SK-N-SH (cell line): ENCODE measurements at regions not wholly inside any gene's neighbourhood (a gene's known extent, or its start where the extent isn't known, plus 50 kb on each side); places are given as distances from the start of the nearest gene placed in this dataset.

Experiments used
- CTCF ChIA-PET: fragments of 300-600, 350-600 bp; formaldehyde crosslinking; extraction: SDS; loops from one replicate; lab custom pipeline; 2021; lab: Yijun Ruan, JAX
- POLR2A ChIA-PET: fragments of 350-600 bp; sonication (Branson Sonifier 250); formaldehyde crosslinking; extraction: SDS; loops from one replicate; lab custom pipeline; 2020; ENCODE audit warnings: antibody characterized with exemption, inconsistent platforms; lab: Yijun Ruan, JAX
- DNase-seq: peaks from one replicate; pipeline ENCODE4 v3.0.0; 2012
- H2AFZ ChIP-seq: fragments of 200-600 bp; sonication (generic); 2 replicates; pipeline ENCODE4 v1.8.1; 2016; ENCODE audit warnings: antibody characterized with exemption, mild to moderate bottlenecking, low read depth
- H3F3A ChIP-seq: fragments of 200-600 bp; sonication (generic); replicated peaks from 2 replicates; pipeline ENCODE3; 2016; ENCODE audit warnings: antibody characterized with exemption, mild to moderate bottlenecking; ENCODE audit not compliant: insufficient read depth
- H3K27ac ChIP-seq, 2 experiments: fragments of 200-500 bp in 1 of 2; fragments of 200-600 bp in 1 of 2; sonication (Bioruptor generic) in 1 of 2; sonication (generic), shearing (Covaris generic) in 1 of 2; 2 replicates each; pipeline versions ENCODE4 v1.5.1 to v1.6.1; 2014 to 2016; ENCODE audit warnings: low read depth in 2 of 2, inconsistent platforms in 1 of 2, low read length in 1 of 2, mild to moderate bottlenecking in 1 of 2, mixed read lengths in 1 of 2
- H3K27me3 ChIP-seq: fragments of 200-600 bp; sonication (generic), shearing (Covaris generic); 2 replicates; pipeline ENCODE4 v1.6.1; 2016; ENCODE audit warnings: mixed run types; ENCODE audit not compliant: insufficient read depth
- H3K36me3 ChIP-seq, 2 experiments: fragments of 200-500 bp in 1 of 2; fragments of 200-600 bp in 1 of 2; sonication (Bioruptor generic) in 1 of 2; sonication (generic) in 1 of 2; replicated peaks in 1 of 2; 2 replicates each; pipeline versions ENCODE3 to v1.5.1; 2014 to 2016; ENCODE audit warnings: low read length in 1 of 2, mild to moderate bottlenecking in 1 of 2; ENCODE audit not compliant: insufficient read depth in 2 of 2, control insufficient read depth in 1 of 2
- H3K4me1 ChIP-seq, 2 experiments: fragments of 200-500 bp in 1 of 2; fragments of 200-600 bp in 1 of 2; sonication (Bioruptor generic) in 1 of 2; sonication (generic), shearing (Covaris generic) in 1 of 2; 2 replicates each; pipeline versions ENCODE4 v1.5.1 to v1.6.1; 2014 to 2016; ENCODE audit warnings: low read depth in 1 of 2, low read length in 1 of 2, mixed run types in 1 of 2; ENCODE audit not compliant: insufficient read depth in 2 of 2, control insufficient read depth in 1 of 2
- H3K4me2 ChIP-seq: fragments of 200-600 bp; sonication (generic), shearing (Covaris generic); 2 replicates; pipeline ENCODE4 v1.6.1; 2017; ENCODE audit warnings: mixed run types
- H3K4me3 ChIP-seq, 2 experiments: fragments of 200-500 bp in 1 of 2; fragments of 200-600 bp in 1 of 2; sonication (Bioruptor generic) in 1 of 2; sonication (generic), shearing (Covaris generic) in 1 of 2; 2 replicates each; pipeline versions ENCODE4 v1.5.1 to v1.8.1; 2014 to 2016; ENCODE audit warnings: low read depth in 2 of 2, inconsistent platforms in 1 of 2, low read length in 1 of 2, mild to moderate bottlenecking in 1 of 2, mixed read lengths in 1 of 2, moderate library complexity in 1 of 2
- H3K79me2 ChIP-seq: fragments of 200-600 bp; sonication (generic); 2 replicates; pipeline ENCODE4 v1.8.1; 2017; ENCODE audit warnings: mild to moderate bottlenecking; ENCODE audit not compliant: insufficient read depth
- H3K9ac ChIP-seq: fragments of 200-600 bp; sonication (generic); 2 replicates; pipeline ENCODE4 v1.6.1; 2017; ENCODE audit warnings: mixed run types
- H3K9me2 ChIP-seq: fragments of 200-600 bp; sonication (generic); 2 replicates; pipeline ENCODE4 v1.6.1; 2017; ENCODE audit warnings: mixed run types
- H3K9me3 ChIP-seq: fragments of 200-600 bp; sonication (generic); 2 replicates; pipeline ENCODE4 v1.6.1; 2017; ENCODE audit warnings: mixed run types, mild to moderate bottlenecking, moderate library complexity
- H4K20me1 ChIP-seq: fragments of 200-600 bp; sonication (generic); 2 replicates; pipeline ENCODE4 v1.6.1; 2017; ENCODE audit warnings: mild to moderate bottlenecking, mixed run types; ENCODE audit not compliant: insufficient read depth
- FOSL2 ChIP-seq: IDR thresholded peaks from 2 replicates; pipeline ENCODE4 v1.4.0; 2012; ENCODE audit warnings: low read depth, mild to moderate bottlenecking, moderate library complexity, borderline replicate concordance
- IRF3 ChIP-seq: fragments of 150-350 bp; IDR thresholded peaks from 2 replicates; pipeline ENCODE4 v1.6.1; 2016; ENCODE audit warnings: mild to moderate bottlenecking, low read depth, low read length
- MAX ChIP-seq: IDR thresholded peaks from 2 replicates; pipeline ENCODE4 v1.4.0; 2012; ENCODE audit warnings: low read depth
- MEF2A ChIP-seq: IDR thresholded peaks from 2 replicates; pipeline ENCODE4 v1.4.0; 2012; ENCODE audit warnings: low read depth, borderline replicate concordance
- MXI1 ChIP-seq: IDR thresholded peaks from 2 replicates; pipeline ENCODE4 v1.6.1; 2012; ENCODE audit warnings: mild to moderate bottlenecking, low read depth, low read length, improper control_type of control experiment
- NFIC ChIP-seq: IDR thresholded peaks from 2 replicates; pipeline ENCODE4 v1.4.0; 2012; ENCODE audit warnings: borderline replicate concordance
- NRF1 ChIP-seq: IDR thresholded peaks from 2 replicates; pipeline ENCODE4 v1.6.1; 2012; ENCODE audit warnings: low read depth, mild to moderate bottlenecking, low read length
- POLR2AphosphoS5 ChIP-seq: IDR thresholded peaks from 2 replicates; pipeline ENCODE4 v1.6.1; 2012; ENCODE audit warnings: low read depth, low read length
- RAD21 ChIP-seq: IDR thresholded peaks from 2 replicates; pipeline ENCODE4 v1.6.1; 2012; ENCODE audit warnings: mild to moderate bottlenecking, low read length
- RCOR1 ChIP-seq: fragments of 150-350 bp; IDR thresholded peaks from 2 replicates; pipeline ENCODE4 v1.6.1; 2017; ENCODE audit warnings: antibody characterized with exemption, low read length
- REST ChIP-seq: IDR thresholded peaks from 2 replicates; pipeline ENCODE4 v1.6.1; 2012; ENCODE audit warnings: mild to moderate bottlenecking, low read depth, low read length, moderate library complexity
- RFX5 ChIP-seq: IDR thresholded peaks from 2 replicates; pipeline ENCODE4 v1.6.1; 2012; ENCODE audit warnings: mild to moderate bottlenecking, improper control_type of control experiment, low read length
- RXRA ChIP-seq: IDR thresholded peaks from 2 replicates; pipeline ENCODE4 v1.4.0; 2012; ENCODE audit warnings: low read depth, mild to moderate bottlenecking, borderline replicate concordance
- SMC3 ChIP-seq: IDR thresholded peaks from 2 replicates; pipeline ENCODE4 v1.6.1; 2012; ENCODE audit warnings: low read depth, low read length, improper control_type of control experiment
- TAF1 ChIP-seq: IDR thresholded peaks from 2 replicates; pipeline ENCODE4 v1.6.1; 2012; ENCODE audit warnings: low read depth, mild to moderate bottlenecking, low read length, moderate library complexity, borderline replicate concordance
- TCF12 ChIP-seq: IDR thresholded peaks from 2 replicates; pipeline ENCODE4 v1.4.0; 2012
- TEAD4 ChIP-seq: IDR thresholded peaks from 2 replicates; pipeline ENCODE4 v1.4.0; 2012; ENCODE audit warnings: mild to moderate bottlenecking, borderline replicate concordance; ENCODE audit not compliant: insufficient read depth
- USF2 ChIP-seq: fragments of 150-350 bp; IDR thresholded peaks from 2 replicates; pipeline ENCODE4 v1.6.1; 2017; ENCODE audit warnings: antibody characterized with exemption, low read length, low read depth, borderline replicate concordance
- YY1 ChIP-seq: IDR thresholded peaks from 2 replicates; pipeline ENCODE4 v1.4.0; 2012; ENCODE audit warnings: low read depth, mild to moderate bottlenecking
- WGBS: methylation state at CpG from one replicate; pipeline ENCODE4 v1.1.6; 2017; ENCODE audit warnings: low lambda C conversion rate; 5-methylcytosine and 5-hydroxymethylcytosine counted together

- H3K4me1 ChIP-seq: no peaks in the 10 kb centered on the region
- WGBS: 19% methylated on average over 3 of the region's 3 CpGs
- no peaks in the 10 kb centered on the region for H3K9me3 ChIP-seq
- no peak overlapping the region for H3K4me2 ChIP-seq
- CTCF ChIA-PET: no interaction called here
- H3K79me2 ChIP-seq: no peaks in the 10 kb centered on the region
- no peak for DNase-seq
- no peaks in the 10 kb centered on the region for H3K27me3 ChIP-seq
- no peak overlapping the region for H3K27ac ChIP-seq
- no peak overlapping the region for H3K9ac ChIP-seq
- H4K20me1 ChIP-seq: no peaks in the 10 kb centered on the region
- H3K9me2 ChIP-seq: no peaks in the 10 kb centered on the region
- TF ChIP-seq IRF3 (no peak), MAX (no peak), NFIC (no peak), REST (no peak), MXI1 (no peak), TEAD4 (no peak), FOSL2 (no peak), USF2 (no peak), POLR2AphosphoS5 (no peak), RXRA (no peak), NRF1 (no peak), RAD21 (no peak), TAF1 (no peak), MEF2A (no peak), SMC3 (no peak), YY1 (no peak), RCOR1 (no peak), TCF12 (no peak), RFX5 (no peak)
- POLR2A ChIA-PET: no interaction called here
- no peaks in the 10 kb centered on the region for H3K36me3 ChIP-seq
- no peaks in the 10 kb centered on the region for H3F3A ChIP-seq
- no peak overlapping the region for H2AFZ ChIP-seq
- no peak overlapping the region for H3K4me3 ChIP-seq
These were observed 688.9 kb upstream of the RAG2 start for GRCh38 chr11:37286890-37287289.
